ENCODE measurements at regions not wholly inside any gene's neighbourhood (a gene's known extent, or its start where the extent isn't known, plus 50 kb on each side); places are given as distances from the start of the nearest gene placed in this dataset.

DNA sequence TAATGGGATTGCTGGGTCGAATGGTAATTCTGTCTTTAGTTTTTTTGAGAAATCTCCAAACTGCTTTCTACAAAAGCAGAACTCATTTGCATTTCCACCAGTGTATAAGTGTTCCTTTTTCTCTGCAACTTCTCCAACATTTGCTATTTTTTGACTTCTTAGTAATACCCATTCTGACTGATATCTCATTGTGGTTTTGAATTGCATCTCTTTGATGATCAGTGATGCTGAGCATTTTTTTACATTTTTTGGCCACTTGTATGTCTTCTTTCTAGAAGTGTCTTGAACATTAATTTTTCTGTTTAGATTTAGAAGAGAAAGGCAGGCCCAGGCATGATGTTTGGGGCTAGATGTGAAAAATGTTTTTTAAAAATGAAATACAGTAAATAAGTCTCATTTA is 553.1 kb upstream of the MAN1A1 start:
- no peak for TF ChIP-seq EZH2 (IDR thresholded peaks at IDR 0.05; ENCODE audit: borderline replicate concordance, low read depth, low read length, poor library complexity, severe bottlenecking)
- TF ChIP-seq, protein P1, sequence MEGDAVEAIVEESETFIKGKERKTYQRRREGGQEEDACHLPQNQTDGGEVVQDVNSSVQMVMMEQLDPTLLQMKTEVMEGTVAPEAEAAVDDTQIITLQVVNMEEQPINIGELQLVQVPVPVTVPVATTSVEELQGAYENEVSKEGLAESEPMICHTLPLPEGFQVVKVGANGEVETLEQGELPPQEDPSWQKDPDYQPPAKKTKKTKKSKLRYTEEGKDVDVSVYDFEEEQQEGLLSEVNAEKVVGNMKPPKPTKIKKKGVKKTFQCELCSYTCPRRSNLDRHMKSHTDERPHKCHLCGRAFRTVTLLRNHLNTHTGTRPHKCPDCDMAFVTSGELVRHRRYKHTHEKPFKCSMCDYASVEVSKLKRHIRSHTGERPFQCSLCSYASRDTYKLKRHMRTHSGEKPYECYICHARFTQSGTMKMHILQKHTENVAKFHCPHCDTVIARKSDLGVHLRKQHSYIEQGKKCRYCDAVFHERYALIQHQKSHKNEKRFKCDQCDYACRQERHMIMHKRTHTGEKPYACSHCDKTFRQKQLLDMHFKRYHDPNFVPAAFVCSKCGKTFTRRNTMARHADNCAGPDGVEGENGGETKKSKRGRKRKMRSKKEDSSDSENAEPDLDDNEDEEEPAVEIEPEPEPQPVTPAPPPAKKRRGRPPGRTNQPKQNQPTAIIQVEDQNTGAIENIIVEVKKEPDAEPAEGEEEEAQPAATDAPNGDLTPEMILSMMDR (conservative IDR thresholded peaks at IDR 0.05; ENCODE audit: low read depth, low read length) = no peak
